ENCODE measurements at regions not wholly inside any gene's neighbourhood (a gene's known extent, or its start where the extent isn't known, plus 50 kb on each side); places are given as distances from the start of the nearest gene placed in this dataset.

- no TSS peak for BruUV-seq (replicated peaks)
- DNase-seq (ENCODE audit: unreplicated experiment) = no peak
- Mint-ChIP-seq H3K27ac (ENCODE audit: low read depth, unreplicated experiment) (no peak overlapping the region), H3K4me1 (ENCODE audit: insufficient read depth, unreplicated experiment) (peaks cover 6% of the 10 kb centered on the region), H3K27me3 (ENCODE audit: insufficient read depth, unreplicated experiment) (no peaks in the 10 kb centered on the region), H3K36me3 (ENCODE audit: insufficient read depth, unreplicated experiment) (no peaks in the 10 kb centered on the region), H3K4me3 (ENCODE audit: unreplicated experiment) (no peak overlapping the region), H3K9me3 (ENCODE audit: unreplicated experiment) (no peaks in the 10 kb centered on the region)
- intact Hi-C loops (cut with micrococcal nuclease) = no loop called here
- no peak for TF ChIP-seq CTCF (IDR thresholded peaks at IDR 0.05; ENCODE audit: unreplicated experiment)
- CTCF ChIA-PET = interaction anchor here (0.6 to 1.0 kb wide), 2 partner anchors 97 to 128 kb away, joined by 3 read pairs; no protein-coding TSS in a partner anchor
- POLR2A ChIA-PET = interaction anchor here (0.6 to 1.2 kb wide), 2 partner anchors 11 to 265 kb away, joined by 3 to 5 read pairs; no protein-coding TSS in a partner anchor
Observed at GRCh38 chr6:43901733-43902230, 131.8 kb downstream of the VEGFA start.

GRCh38 chr6:43900916-43901732 is 131.1 kb downstream of the VEGFA start:
- peaks cover 6% of the 10 kb centered on the region for H3K4me1 Mint-ChIP-seq (ENCODE audit: insufficient read depth, unreplicated experiment)
- CTCF ChIA-PET = interaction anchor here (1.0 kb wide), 2 partner anchors 127 to 128 kb away, joined by 3 read pairs; no protein-coding TSS in a partner anchor
- no peak overlapping the region for H3K27ac Mint-ChIP-seq (ENCODE audit: low read depth, unreplicated experiment)
- no peaks in the 10 kb centered on the region for H3K9me3 Mint-ChIP-seq (ENCODE audit: unreplicated experiment)
- no peak for TF ChIP-seq CTCF (IDR thresholded peaks at IDR 0.05; ENCODE audit: unreplicated experiment)
- POLR2A ChIA-PET = interaction anchor here (0.6 to 1.2 kb wide), 4 partner anchors 11 to 318 kb away, joined by 3 to 5 read pairs (median 3); no protein-coding TSS in a partner anchor
- no peaks in the 10 kb centered on the region for H3K36me3 Mint-ChIP-seq (ENCODE audit: insufficient read depth, unreplicated experiment)
- DNase-seq (ENCODE audit: unreplicated experiment) = no peak
- no peaks in the 10 kb centered on the region for H3K27me3 Mint-ChIP-seq (ENCODE audit: insufficient read depth, unreplicated experiment)
- intact Hi-C loops (cut with micrococcal nuclease) = no loop called here
- BruUV-seq (replicated peaks) = no TSS peak
- no peak overlapping the region for H3K4me3 Mint-ChIP-seq (ENCODE audit: unreplicated experiment)

GRCh38 chr6:43900560-43900915 is 130.5 kb downstream of the VEGFA start:
- intact Hi-C loops (cut with micrococcal nuclease) = no loop called here
- Mint-ChIP-seq H3K27ac (ENCODE audit: low read depth, unreplicated experiment) (no peak overlapping the region), H3K27me3 (ENCODE audit: insufficient read depth, unreplicated experiment) (no peaks in the 10 kb centered on the region), H3K4me1 (ENCODE audit: insufficient read depth, unreplicated experiment) (peaks cover 6% of the 10 kb centered on the region), H3K36me3 (ENCODE audit: insufficient read depth, unreplicated experiment) (no peaks in the 10 kb centered on the region), H3K4me3 (ENCODE audit: unreplicated experiment) (no peak overlapping the region), H3K9me3 (ENCODE audit: unreplicated experiment) (no peaks in the 10 kb centered on the region)
- no TSS peak for BruUV-seq (replicated peaks)
- no peak for DNase-seq (ENCODE audit: unreplicated experiment)
- TF ChIP-seq CTCF (IDR thresholded peaks at IDR 0.05; ENCODE audit: unreplicated experiment) = no peak
- ChIA-PET POLR2A (interaction anchor here (0.6 kb wide), 1 partner anchor 128 kb away, joined by 3 read pairs; no protein-coding TSS in a partner anchor), CTCF (interaction anchor here (1.0 kb wide), 1 partner anchor 127 kb away, joined by 3 read pairs; no protein-coding TSS in a partner anchor)

- Mint-ChIP-seq H3K4me1 (ENCODE audit: insufficient read depth, unreplicated experiment) (peaks cover 2% of the 10 kb centered on the region), H3K36me3 (ENCODE audit: insufficient read depth, unreplicated experiment) (no peaks in the 10 kb centered on the region), H3K27me3 (ENCODE audit: insufficient read depth, unreplicated experiment) (no peaks in the 10 kb centered on the region), H3K9me3 (ENCODE audit: unreplicated experiment) (no peaks in the 10 kb centered on the region), H3K4me3 (ENCODE audit: unreplicated experiment) (no peak overlapping the region), H3K27ac (ENCODE audit: low read depth, unreplicated experiment) (no peak overlapping the region)
- intact Hi-C loops (cut with micrococcal nuclease) = no loop called here
- ChIA-PET POLR2A (no interaction called here), CTCF (interaction anchor here (1.0 kb wide), 1 partner anchor 127 kb away, joined by 3 read pairs; no protein-coding TSS in a partner anchor)
- no peak for TF ChIP-seq CTCF (IDR thresholded peaks at IDR 0.05; ENCODE audit: unreplicated experiment)
- DNase-seq (ENCODE audit: unreplicated experiment) = no peak
- BruUV-seq (replicated peaks) = no TSS peak
Observed at GRCh38 chr6:43899830-43900229, 129.8 kb downstream of the VEGFA start.

Data from MCF 10A (cell line).